H1 (cell line): ENCODE measurements at regions not wholly inside any gene's neighbourhood (a gene's known extent, or its start where the extent isn't known, plus 50 kb on each side); places are given as distances from the start of the nearest gene placed in this dataset.

Source experiments
- CHD7 ChIP-seq: fragments of 300-600 bp; sonication (generic); IDR thresholded peaks from 2 replicates; pipeline ENCODE4 v1.7.1; 2012; ENCODE audit warnings: low read length, moderate library complexity, mild to moderate bottlenecking, inconsistent platforms; ENCODE audit not compliant: insufficient replicate concordance
- CTCF ChIP-seq, 3 experiments: IDR thresholded peaks; 1 replicate in 2 of 3; 2 replicates in 1 of 3; pipeline versions ENCODE4 v1.5.1 to v1.6.1; 2011; ENCODE audit warnings: low read length in 3 of 3, mild to moderate bottlenecking in 3 of 3, inconsistent platforms in 2 of 3, low read depth in 1 of 3, moderate library complexity in 1 of 3; ENCODE audit not compliant: insufficient read depth in 1 of 3; ENCODE audit errors: control extremely low read depth in 1 of 3
- PHF8 ChIP-seq: fragments of 200-600 bp; sonication (generic); conservative IDR thresholded peaks from 2 replicates; pipeline ENCODE4 v1.7.1; 2012; ENCODE audit warnings: low read depth, mild to moderate bottlenecking, inconsistent platforms, low read length, moderate library complexity
- RAD21 ChIP-seq, 2 experiments: IDR thresholded peaks in 1 of 2; conservative IDR thresholded peaks in 1 of 2; 2 replicates each; pipeline ENCODE4 v1.6.1; 2011; ENCODE audit warnings: low read depth in 2 of 2, low read length in 2 of 2, improper control_type of control experiment in 1 of 2, inconsistent platforms in 1 of 2, mild to moderate bottlenecking in 1 of 2, moderate library complexity in 1 of 2
- RFX5 ChIP-seq: IDR thresholded peaks from 2 replicates; pipeline ENCODE4 v1.6.1; 2011; ENCODE audit warnings: low read depth, low read length, improper control_type of control experiment, borderline replicate concordance
- SP2 ChIP-seq: IDR thresholded peaks from 2 replicates; pipeline ENCODE4 v1.6.1; 2012; ENCODE audit warnings: mild to moderate bottlenecking, low read length, inconsistent platforms

- TF ChIP-seq CHD7, result no peak
- peak; percentile 96 to 98 for TF ChIP-seq RAD21 (IDR thresholded peaks at IDR 0.05 in 1 of 2, conservative IDR thresholded peaks at IDR 0.05 in 1 of 2; ENCODE audit: low read depth in 2 of 2, low read length in 2 of 2)
- TF ChIP-seq PHF8, result no peak
- TF ChIP-seq CTCF (IDR thresholded peaks at IDR 0.05; ENCODE audit: control extremely low read depth in 1 of 3, insufficient read depth in 1 of 3, low read depth in 1 of 3, low read length in 3 of 3), result peak; percentile 36 to 97 (median 81)
- TF ChIP-seq RFX5, result no peak
- no peak for TF ChIP-seq SP2
These were observed 1049.4 kb upstream of the EEF2KMT start (continued) for GRCh38 chr16:6146874-6147425.
